ENCODE measurements at regions not wholly inside any gene's neighbourhood (a gene's known extent, or its start where the extent isn't known, plus 50 kb on each side); places are given as distances from the start of the nearest gene placed in this dataset.

DNA sequence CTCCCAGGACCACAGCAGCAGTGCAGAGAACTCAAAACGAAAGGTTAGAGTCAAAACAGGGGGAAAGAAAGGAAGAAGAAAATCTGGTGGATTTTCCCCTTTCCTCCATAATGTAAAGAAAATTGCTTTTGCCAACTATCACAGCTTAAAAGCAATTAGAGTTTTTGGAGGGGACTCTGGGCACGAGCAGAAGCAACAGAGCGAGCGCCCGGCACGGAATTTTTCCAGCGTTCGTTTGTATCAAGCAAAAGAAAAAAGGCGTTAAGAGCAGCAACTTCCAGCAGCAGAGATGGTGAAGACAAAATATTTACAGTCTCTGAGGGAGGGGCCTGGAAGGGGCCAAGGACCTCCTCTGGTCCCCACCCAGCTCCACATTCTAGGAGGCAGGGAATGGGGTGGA, 174.9 kb upstream of the LINGO1 start:
- no peak overlapping the region for H3K9ac ChIP-seq (replicated peaks in 1 of 4; ENCODE audit: extremely low read depth in 1 of 4, low read depth in 3 of 4, low read length in 3 of 4)
- no peak overlapping the region for H4K8ac ChIP-seq (ENCODE audit: extremely low read depth, insufficient read depth, low read length)
- no peak overlapping the region for H2AFZ ChIP-seq (ENCODE audit: low read length)
- H3K4me3 ChIP-seq (ENCODE audit: extremely low read depth in 1 of 4, insufficient read depth in 2 of 4, low read depth in 3 of 4, low read length in 4 of 4): no peak overlapping the region
- no peaks in the 10 kb centered on the region for H3K79me1 ChIP-seq (ENCODE audit: low read depth, low read length)
- no peak for TF ChIP-seq SIX5 (IDR thresholded peaks at IDR 0.05; ENCODE audit: low read depth, low read length)
- TF ChIP-seq CHD1 (IDR thresholded peaks at IDR 0.05; ENCODE audit: low read depth, low read length): no peak
- TF ChIP-seq, protein P1, sequence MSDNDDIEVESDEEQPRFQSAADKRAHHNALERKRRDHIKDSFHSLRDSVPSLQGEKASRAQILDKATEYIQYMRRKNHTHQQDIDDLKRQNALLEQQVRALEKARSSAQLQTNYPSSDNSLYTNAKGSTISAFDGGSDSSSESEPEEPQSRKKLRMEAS (IDR thresholded peaks at IDR 0.05): no peak
- TF ChIP-seq FOSL1 (IDR thresholded peaks at IDR 0.05; ENCODE audit: insufficient read depth, low read depth, low read length): no peak
- TF ChIP-seq POLR2AphosphoS5 (IDR thresholded peaks at IDR 0.05; ENCODE audit: low read depth, low read length): no peak
- no peak for TF ChIP-seq KDM4A (IDR thresholded peaks at IDR 0.05; ENCODE audit: low read depth, low read length, severe bottlenecking)
- no peak for TF ChIP-seq TAF7 (optimal IDR thresholded peaks at IDR 0.05; ENCODE audit: borderline replicate concordance, low read depth, low read length)
- TF ChIP-seq CEBPB (IDR thresholded peaks at IDR 0.05; ENCODE audit: low read depth, low read length): no peak
- no peak for TF ChIP-seq RAD21 (IDR thresholded peaks at IDR 0.05 in 1 of 2, conservative IDR thresholded peaks at IDR 0.05 in 1 of 2; ENCODE audit: low read depth in 2 of 2, low read length in 2 of 2)
- TF ChIP-seq SAP30 (IDR thresholded peaks at IDR 0.05; ENCODE audit: insufficient read depth, insufficient replicate concordance, low read length): no peak
- no peak for TF ChIP-seq EGR1 (IDR thresholded peaks at IDR 0.05; ENCODE audit: borderline replicate concordance, low read depth, low read length)
- no peak overlapping the region for H2AK5ac ChIP-seq (ENCODE audit: low read depth, low read length)
- no peak overlapping the region for H3K14ac ChIP-seq (ENCODE audit: insufficient read length)
- ChIA-PET POLR2A (ENCODE audit: partially characterized antibody) (interaction anchor here (1.5 kb wide), 1 partner anchor 14 kb away, joined by 5 read pairs; no protein-coding TSS in a partner anchor), CTCF (ENCODE audit: partially characterized antibody) (interaction anchor here (0.6 to 3.7 kb wide), 6 partner anchors 9 to 203 kb away, joined by 3 to 19 read pairs (median 4); no protein-coding TSS in a partner anchor)
- H2BK12ac ChIP-seq (ENCODE audit: low read depth, low read length): no peak overlapping the region
- H3K4me1 ChIP-seq (replicated peaks in 1 of 4; ENCODE audit: control insufficient read depth in 3 of 4, insufficient read depth in 4 of 4, low read length in 3 of 4): peaks cover 0 to 22% (median 11%) of the 10 kb centered on the region in 4 experiments; a peak in 6 of 7 replicates
- peaks cover 0 to 2% of the 10 kb centered on the region in 2 experiments for H4K20me1 ChIP-seq (replicated peaks in 1 of 2; ENCODE audit: control insufficient read depth in 1 of 2, insufficient read depth in 2 of 2, low read length in 2 of 2)
- 93% methylated on average over 9 of the region's 9 CpGs; no CpG with 5 or more reads in 1 of the 2 experiments for WGBS, 2 experiments (ENCODE audit: extremely low coverage in 1 of 2, insufficient coverage in 1 of 2, insufficient read length in 1 of 2, insufficient replicate concordance in 2 of 2, low coverage in 1 of 2, low lambda C conversion rate in 2 of 2, missing lambda C conversion rate in 1 of 2)
- H3K27me3 ChIP-seq (replicated peaks in 1 of 4; ENCODE audit: control insufficient read depth in 3 of 4, extremely low read depth in 1 of 4, insufficient read depth in 3 of 4, low read length in 3 of 4): no peaks in the 10 kb centered on the region
- no peak overlapping the region for H2BK5ac ChIP-seq (ENCODE audit: low read depth, low read length)
- peaks cover 3% of the 10 kb centered on the region; the same call in 1 of the 2 replicates for H3K23me2 ChIP-seq (ENCODE audit: low read depth, low read length)
- no peaks in the 10 kb centered on the region for H3K9me3 ChIP-seq (ENCODE audit: insufficient read depth in 2 of 2, low read depth in 1 of 2, low read length in 1 of 2)
- DNase-seq (ENCODE audit: low read depth in 1 of 2, low spot score in 2 of 2): no peak
- no peaks in the 10 kb centered on the region for H3K36me3 ChIP-seq (ENCODE audit: control insufficient read depth in 2 of 4, insufficient read depth in 4 of 4, low read length in 3 of 4)
- H2BK15ac ChIP-seq (ENCODE audit: low read length): no peak overlapping the region
- H3K18ac ChIP-seq (ENCODE audit: extremely low read depth, low read length): no peak overlapping the region
- no peak overlapping the region for H3K4me2 ChIP-seq (ENCODE audit: insufficient read depth in 1 of 2, low read depth in 2 of 2, low read length in 2 of 2)
- no peak overlapping the region for H4K91ac ChIP-seq (replicated peaks; ENCODE audit: insufficient read length, low read length)
- no peak overlapping the region for H2BK120ac ChIP-seq (replicated peaks; ENCODE audit: low read depth, low read length)
- H3K79me2 ChIP-seq (ENCODE audit: control insufficient read depth in 1 of 2, insufficient read depth in 2 of 2, low read length in 2 of 2): no peaks in the 10 kb centered on the region
- no peak overlapping the region for H3K23ac ChIP-seq (ENCODE audit: insufficient read length)
- no peak overlapping the region for H2BK20ac ChIP-seq (ENCODE audit: low read length)
- FAIRE-seq: no peak
- H3K4ac ChIP-seq (replicated peaks; ENCODE audit: insufficient read length, low read depth, low read length): no peak overlapping the region
- H3K27ac ChIP-seq (ENCODE audit: low read depth, low read length): no peak overlapping the region
- H4K5ac ChIP-seq (ENCODE audit: insufficient read length, low read depth, low read length): no peak overlapping the region
- H3K56ac ChIP-seq (replicated peaks; ENCODE audit: insufficient read length, low read depth, low read length): no peak overlapping the region

Measured in H1 (cell line).